Stimulated activated effector memory CD8-positive, alpha-beta T cell treated with anti-CD3 and anti-CD28 coated beads, Interleukin-12 subunit alpha, Interleukin-12 subunit beta, amount 100 ng/mL, for 72 hours (primary cell): ENCODE measurements at regions not wholly inside any gene's neighbourhood (a gene's known extent, or its start where the extent isn't known, plus 50 kb on each side); places are given as distances from the start of the nearest gene placed in this dataset.
"Not testable (repeated sequence)": the region's sequence is repeated elsewhere in the genome, so short reads cannot be mapped to it uniquely, and the experiment has no call there.

Source experiments
- ATAC-seq: fragments of 150-1000 bp; cut with Tn5 transposase; 2 replicates; pipeline ENCODE4 v1.10.0; 2021
- DNase-seq, 2 donors: peaks; one replicate each; pipeline ENCODE4 v3.0.0; 2021 to 2022; ENCODE audit warnings: low spot score in 2 of 2
- H3K27ac Mint-ChIP-seq: one replicate; pipeline ENCODE4 v1.8.0; 2022; ENCODE audit warnings: mild to moderate bottlenecking, mixed read lengths
- H3K36me3 Mint-ChIP-seq: one replicate; pipeline ENCODE4 v1.8.0; 2022; ENCODE audit warnings: mild to moderate bottlenecking, mixed read lengths
- H3K4me1 Mint-ChIP-seq: one replicate; pipeline ENCODE4 v1.8.0; 2022; ENCODE audit warnings: mixed read lengths
- H3K4me3 Mint-ChIP-seq: one replicate; pipeline ENCODE4 v1.8.0; 2022; ENCODE audit warnings: mild to moderate bottlenecking, mixed read lengths
- H3K9me3 Mint-ChIP-seq: one replicate; pipeline ENCODE4 v1.8.0; 2022; ENCODE audit warnings: mixed read lengths

GRCh38 chrX:110531873-110532580 is 173.4 kb downstream of the RTL9 start:
- H3K36me3 Mint-ChIP-seq = no peaks in the 10 kb centered on the region
- H3K4me3 Mint-ChIP-seq = no peak overlapping the region
- no peak overlapping the region for H3K27ac Mint-ChIP-seq
- H3K4me1 Mint-ChIP-seq = no peaks in the 10 kb centered on the region
- DNase-seq (no peak), ATAC-seq (no peak)
- no peaks in the 10 kb centered on the region for H3K9me3 Mint-ChIP-seq

GRCh38 chrX:110532581-110532931 is 173.9 kb downstream of the RTL9 start:
- no peaks in the 10 kb centered on the region for H3K9me3 Mint-ChIP-seq
- ATAC-seq (no peak), DNase-seq (no peak)

GRCh38 chrX:110536816-110537215 is 178.2 kb downstream of the RTL9 start:
- DNase-seq (no peak), ATAC-seq (no peak)

More at GRCh38 chrX:110532581-110532931, 173.9 kb downstream of the RTL9 start:
- no peak overlapping the region for H3K4me3 Mint-ChIP-seq
- no peaks in the 10 kb centered on the region for H3K4me1 Mint-ChIP-seq
- no peaks in the 10 kb centered on the region for H3K36me3 Mint-ChIP-seq
- no peak overlapping the region for H3K27ac Mint-ChIP-seq

GRCh38 chrX:110541266-110541665 is 182.6 kb downstream of the RTL9 start:
- ATAC-seq (no peak), DNase-seq (no peak)
- H3K4me1 Mint-ChIP-seq = no peaks in the 10 kb centered on the region
- no peak overlapping the region for H3K27ac Mint-ChIP-seq
- no peaks in the 10 kb centered on the region for H3K9me3 Mint-ChIP-seq
- no peaks in the 10 kb centered on the region for H3K36me3 Mint-ChIP-seq
- H3K4me3 Mint-ChIP-seq = no peak overlapping the region

More at GRCh38 chrX:110536816-110537215, 178.2 kb downstream of the RTL9 start:
- H3K4me1 Mint-ChIP-seq = no peaks in the 10 kb centered on the region
- H3K9me3 Mint-ChIP-seq = no peaks in the 10 kb centered on the region
- no peak overlapping the region for H3K27ac Mint-ChIP-seq
- no peaks in the 10 kb centered on the region for H3K36me3 Mint-ChIP-seq
- H3K4me3 Mint-ChIP-seq = no peak overlapping the region

GRCh38 chrX:110550854-110551253 is 192.2 kb downstream of the RTL9 start:
- ATAC-seq, H3K4me1 Mint-ChIP-seq, H3K36me3 Mint-ChIP-seq, DNase-seq, H3K9me3 Mint-ChIP-seq, H3K4me3 Mint-ChIP-seq, H3K27ac Mint-ChIP-seq: not testable (repeated sequence)

GRCh38 chrX:110557864-110558263 is 199.2 kb downstream of the RTL9 start:
- H3K9me3 Mint-ChIP-seq = peaks cover 5% of the 10 kb centered on the region
- no peak for DNase-seq
- H3K27ac Mint-ChIP-seq = no peak overlapping the region

GRCh38 chrX:110558406-110558805 is 199.8 kb downstream of the RTL9 start:
- Mint-ChIP-seq H3K27ac (no peak overlapping the region), H3K4me1 (no peaks in the 10 kb centered on the region), H3K4me3 (no peak overlapping the region), H3K36me3 (no peaks in the 10 kb centered on the region), H3K9me3 (peaks cover 5% of the 10 kb centered on the region)
- ATAC-seq (no peak), DNase-seq (no peak)

More at GRCh38 chrX:110557864-110558263, 199.2 kb downstream of the RTL9 start:
- no peaks in the 10 kb centered on the region for H3K4me1 Mint-ChIP-seq
- H3K4me3 Mint-ChIP-seq = no peak overlapping the region
- ATAC-seq = no peak
- no peaks in the 10 kb centered on the region for H3K36me3 Mint-ChIP-seq

GRCh38 chrX:110561034-110561433 is 202.4 kb downstream of the RTL9 start:
- DNase-seq (no peak), ATAC-seq (no peak)
- Mint-ChIP-seq H3K4me1 (no peaks in the 10 kb centered on the region), H3K36me3 (no peaks in the 10 kb centered on the region), H3K9me3 (peaks cover 7% of the 10 kb centered on the region), H3K27ac (no peak overlapping the region), H3K4me3 (no peak overlapping the region)

- no peak overlapping the region for H3K4me3 Mint-ChIP-seq
- H3K9me3 Mint-ChIP-seq = peaks cover 2% of the 10 kb centered on the region
- ATAC-seq = no peak
- DNase-seq = no peak
- no peaks in the 10 kb centered on the region for H3K4me1 Mint-ChIP-seq
- no peaks in the 10 kb centered on the region for H3K36me3 Mint-ChIP-seq
- no peak overlapping the region for H3K27ac Mint-ChIP-seq
These were observed 204.6 kb downstream of the RTL9 start for GRCh38 chrX:110563282-110563681.

- Mint-ChIP-seq H3K4me1 (no peaks in the 10 kb centered on the region), H3K36me3 (no peaks in the 10 kb centered on the region), H3K27ac (no peak overlapping the region), H3K4me3 (no peak overlapping the region), H3K9me3 (peaks cover 2% of the 10 kb centered on the region)
- DNase-seq (no peak), ATAC-seq (no peak)
These were observed 209.8 kb downstream of the RTL9 start for GRCh38 chrX:110568441-110568840.

- ATAC-seq (no peak), DNase-seq (no peak)
- H3K27ac Mint-ChIP-seq = no peak overlapping the region
- no peak overlapping the region for H3K4me3 Mint-ChIP-seq
- no peaks in the 10 kb centered on the region for H3K36me3 Mint-ChIP-seq
- H3K4me1 Mint-ChIP-seq = no peaks in the 10 kb centered on the region
- H3K9me3 Mint-ChIP-seq = peaks cover 2% of the 10 kb centered on the region
These were observed 210.9 kb downstream of the RTL9 start for GRCh38 chrX:110569506-110569905.

- H3K36me3 Mint-ChIP-seq = no peaks in the 10 kb centered on the region
- H3K9me3 Mint-ChIP-seq = peaks cover 4% of the 10 kb centered on the region
- H3K4me3 Mint-ChIP-seq = no peak overlapping the region
- DNase-seq (no peak), ATAC-seq (no peak)
- H3K27ac Mint-ChIP-seq = no peak overlapping the region
- no peaks in the 10 kb centered on the region for H3K4me1 Mint-ChIP-seq
These were observed 217.3 kb downstream of the CHRDL1 start for GRCh38 chrX:110578270-110578669.

GRCh38 chrX:110584083-110584482 is 211.5 kb downstream of the CHRDL1 start:
- Mint-ChIP-seq H3K27ac (no peak overlapping the region), H3K4me3 (no peak overlapping the region), H3K4me1 (no peaks in the 10 kb centered on the region), H3K36me3 (no peaks in the 10 kb centered on the region), H3K9me3 (peaks cover 4% of the 10 kb centered on the region)
- DNase-seq (no peak), ATAC-seq (no peak)

GRCh38 chrX:110588164-110588563 is 207.5 kb downstream of the CHRDL1 start:
- no peaks in the 10 kb centered on the region for H3K4me1 Mint-ChIP-seq
- no peaks in the 10 kb centered on the region for H3K36me3 Mint-ChIP-seq
- no peak for ATAC-seq
- no peak overlapping the region for H3K4me3 Mint-ChIP-seq
- no peak overlapping the region for H3K27ac Mint-ChIP-seq
- DNase-seq = no peak
- H3K9me3 Mint-ChIP-seq = no peaks in the 10 kb centered on the region

GRCh38 chrX:110588853-110589252 is 206.8 kb downstream of the CHRDL1 start:
- Mint-ChIP-seq H3K36me3 (no peaks in the 10 kb centered on the region), H3K4me3 (no peak overlapping the region), H3K27ac (no peak overlapping the region), H3K4me1 (no peaks in the 10 kb centered on the region), H3K9me3 (no peaks in the 10 kb centered on the region)
- no peak for ATAC-seq
- no peak for DNase-seq

GRCh38 chrX:110600745-110601310 is 194.8 kb downstream of the CHRDL1 start:
- no peaks in the 10 kb centered on the region for H3K4me1 Mint-ChIP-seq
- DNase-seq = no peak
- no peak overlapping the region for H3K4me3 Mint-ChIP-seq
- peaks cover 6% of the 10 kb centered on the region for H3K9me3 Mint-ChIP-seq
- H3K36me3 Mint-ChIP-seq = no peaks in the 10 kb centered on the region
- no peak overlapping the region for H3K27ac Mint-ChIP-seq
- no peak for ATAC-seq
